ENCODE measurements at regions not wholly inside any gene's neighbourhood (a gene's known extent, or its start where the extent isn't known, plus 50 kb on each side); places are given as distances from the start of the nearest gene placed in this dataset.

- H3K4me1 ChIP-seq: no peaks in the 10 kb centered on the region
- no peak for ATAC-seq
- no peak overlapping the region for H3K27ac ChIP-seq
- TF ChIP-seq POLR2A (IDR thresholded peaks at IDR 0.05): no peak
- TF ChIP-seq CTCF (IDR thresholded peaks at IDR 0.05): no peak
- intact Hi-C loops (cut with DNase I): no loop called here
- no peaks in the 10 kb centered on the region for H3K36me3 ChIP-seq
- no peaks in the 10 kb centered on the region for H3K27me3 ChIP-seq
- no peak for DNase-seq
- no peak overlapping the region for H3K4me3 ChIP-seq
- no peaks in the 10 kb centered on the region for H3K9me3 ChIP-seq
- 36% methylated on average over 3 of the region's 3 CpGs for WGBS (ENCODE audit: insufficient coverage, low coverage, low lambda C conversion rate, missing lambda C conversion rate)
Observed at GRCh38 chr10:128879030-128879429, 588.0 kb upstream of the MGMT start.

GRCh38 chr10:128879441-128880140, 587.5 kb upstream of the MGMT start:
- no peak for TF ChIP-seq POLR2A (IDR thresholded peaks at IDR 0.05)
- no peak for TF ChIP-seq CTCF (IDR thresholded peaks at IDR 0.05)
- intact Hi-C loops (cut with DNase I): no loop called here
- no peak for ATAC-seq

DNA sequence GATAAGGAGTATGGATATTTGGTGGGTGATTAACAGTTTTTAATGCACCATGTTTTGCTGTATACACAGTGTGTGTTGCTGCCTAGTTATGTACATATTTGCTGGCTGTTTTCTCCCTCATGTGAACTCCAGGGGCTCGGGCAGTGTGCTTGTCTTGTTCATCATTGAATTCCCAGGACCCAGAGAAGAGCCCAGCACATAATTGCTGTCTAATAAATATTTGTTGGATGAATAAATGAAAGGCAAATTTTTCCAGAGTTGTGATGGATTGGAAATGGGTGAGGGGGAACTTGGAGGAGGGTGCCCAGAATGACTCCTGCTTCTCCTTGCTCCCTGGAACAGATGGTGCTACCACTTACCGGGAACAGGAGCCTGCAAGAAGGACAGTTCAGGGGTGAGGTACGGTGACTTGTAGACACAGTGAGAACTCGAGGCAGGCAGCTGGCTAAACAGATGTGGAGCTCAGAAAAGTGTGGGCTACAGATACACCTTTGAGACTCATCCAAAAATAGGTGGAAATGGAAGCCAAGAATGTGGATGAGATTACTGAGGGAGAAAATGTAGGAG, 586.8 kb upstream of the MGMT start:
- intact Hi-C loops (cut with DNase I): no loop called here
- H3K27me3 ChIP-seq: no peaks in the 10 kb centered on the region
- no peak overlapping the region for H3K27ac ChIP-seq
- no peaks in the 10 kb centered on the region for H3K9me3 ChIP-seq
- WGBS (ENCODE audit: insufficient coverage, low coverage, low lambda C conversion rate, missing lambda C conversion rate): 42% methylated on average over 4 of the region's 4 CpGs
- no peak overlapping the region for H3K4me3 ChIP-seq
- ATAC-seq (no peak), DNase-seq (no peak)
- no peak for TF ChIP-seq CTCF (IDR thresholded peaks at IDR 0.05)
- TF ChIP-seq POLR2A (IDR thresholded peaks at IDR 0.05): no peak
- no peaks in the 10 kb centered on the region for H3K36me3 ChIP-seq
- no peaks in the 10 kb centered on the region for H3K4me1 ChIP-seq

More at GRCh38 chr10:128879441-128880140, 587.5 kb upstream of the MGMT start:
- Histone ChIP-seq H3K27me3 (no peaks in the 10 kb centered on the region), H3K4me3 (no peak overlapping the region), H3K4me1 (no peaks in the 10 kb centered on the region), H3K27ac (no peak overlapping the region), H3K36me3 (no peaks in the 10 kb centered on the region), H3K9me3 (no peaks in the 10 kb centered on the region)
- WGBS (ENCODE audit: insufficient coverage, low coverage, low lambda C conversion rate, missing lambda C conversion rate): 52% methylated on average over 3 of the region's 4 CpGs
- DNase-seq: no peak

GRCh38 chr10:128881086-128881485, 586.0 kb upstream of the MGMT start:
- intact Hi-C loops (cut with DNase I): no loop called here
- DNase-seq (no peak), ATAC-seq (no peak)
- Histone ChIP-seq H3K27ac (no peak overlapping the region), H3K4me3 (no peak overlapping the region), H3K36me3 (no peaks in the 10 kb centered on the region), H3K9me3 (no peaks in the 10 kb centered on the region), H3K27me3 (no peaks in the 10 kb centered on the region), H3K4me1 (no peaks in the 10 kb centered on the region)
- no peak for TF ChIP-seq POLR2A (IDR thresholded peaks at IDR 0.05)
- no peak for TF ChIP-seq CTCF (IDR thresholded peaks at IDR 0.05)
- WGBS (ENCODE audit: insufficient coverage, low coverage, low lambda C conversion rate, missing lambda C conversion rate): 65% methylated on average over 3 of the region's 3 CpGs
